GM18505 (cell line): ENCODE measurements at regions not wholly inside any gene's neighbourhood (a gene's known extent, or its start where the extent isn't known, plus 50 kb on each side); places are given as distances from the start of the nearest gene placed in this dataset.

Experiments
- ATAC-seq: cut with Tn5 transposase; IDR thresholded peaks from one replicate; pipeline ENCODE4 v1.9.1; 2021; ENCODE audit not compliant: unreplicated experiment
- POLR2A ChIP-seq: IDR thresholded peaks from 4 replicates; pipeline ENCODE4 v1.6.1; 2011; ENCODE audit warnings: borderline replicate concordance; ENCODE audit not compliant: insufficient read depth, insufficient read length; ENCODE audit errors: extremely low read depth

DNA sequence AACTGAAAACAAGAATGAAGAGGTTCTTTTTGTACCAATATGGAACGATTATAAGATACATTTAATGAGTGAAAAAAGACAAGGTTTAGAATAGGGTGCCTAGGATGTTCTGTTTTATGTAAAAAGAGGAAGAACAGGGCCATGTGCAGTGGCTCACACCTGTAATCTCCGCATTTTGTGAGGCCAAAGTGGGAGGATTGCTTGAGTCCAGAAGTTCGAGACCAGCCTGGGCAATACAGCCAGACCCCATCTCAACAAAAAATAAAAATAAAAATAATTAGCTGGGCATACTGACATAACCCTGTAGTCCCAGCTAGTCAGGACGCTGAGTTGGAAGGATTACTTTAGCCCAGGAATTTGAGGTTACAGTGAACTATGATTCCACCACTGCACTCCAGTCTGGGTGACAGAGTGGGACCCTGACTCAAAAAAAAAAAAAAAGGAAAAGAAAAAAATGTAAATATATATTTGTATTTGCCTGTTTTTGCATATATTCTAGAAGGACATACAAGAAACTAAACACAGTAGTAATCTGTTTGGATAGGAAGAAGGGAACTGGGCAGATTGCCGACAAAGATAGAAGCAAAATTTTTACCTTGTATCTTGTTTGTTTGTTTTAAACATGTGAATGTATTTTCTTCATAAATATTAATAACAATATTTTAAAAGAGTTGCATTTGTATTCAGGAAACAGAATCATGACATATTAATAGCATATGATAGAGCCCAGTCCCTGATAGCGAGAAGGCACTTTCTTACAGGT, 174.3 kb downstream of the SOX2 start:
- no peak for TF ChIP-seq POLR2A
- ATAC-seq = no peak

DNA sequence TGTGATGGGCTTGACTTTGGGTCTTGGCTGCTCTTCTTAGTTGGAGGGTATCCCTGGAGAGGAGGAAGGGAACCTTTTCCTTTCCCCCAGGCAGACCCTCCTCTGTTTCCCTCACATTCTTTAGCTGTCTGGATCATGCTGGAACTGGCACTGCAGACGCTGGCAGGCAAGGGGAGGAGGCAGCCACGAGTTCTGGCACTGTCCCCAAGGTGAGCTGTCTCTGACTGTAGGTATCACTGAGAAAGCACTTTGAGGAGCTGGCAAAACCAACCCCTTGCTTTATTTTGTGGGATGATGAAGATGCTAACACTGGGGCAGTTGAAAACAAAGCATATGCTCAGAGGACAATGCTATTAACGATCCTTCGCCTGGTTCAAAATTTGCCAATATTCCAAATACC, 175.0 kb downstream of the SOX2 start:
- no peak for TF ChIP-seq POLR2A

DNA sequence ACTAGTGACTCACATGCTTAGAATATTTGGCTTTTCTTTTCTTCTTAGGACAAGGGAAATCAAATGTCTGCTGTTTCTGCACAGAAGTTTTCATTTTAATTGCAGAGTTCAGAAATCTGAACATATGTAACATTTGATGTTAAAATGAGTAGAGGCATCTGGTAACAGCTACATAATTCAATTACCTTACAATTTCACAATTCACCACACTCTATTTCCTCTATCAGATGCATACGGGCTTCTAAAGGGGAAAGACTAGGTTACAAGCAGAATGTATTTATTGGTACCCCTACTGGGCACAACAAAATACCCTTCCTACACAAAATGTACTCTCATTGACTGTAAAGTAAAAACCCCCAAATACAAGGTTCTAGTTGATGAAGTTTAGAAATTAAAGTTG, 176.0 kb downstream of the SOX2 start:
- ATAC-seq = no peak
- no peak for TF ChIP-seq POLR2A

More for the DNA sequence above, 175.0 kb downstream of the SOX2 start:
- ATAC-seq = no peak

DNA sequence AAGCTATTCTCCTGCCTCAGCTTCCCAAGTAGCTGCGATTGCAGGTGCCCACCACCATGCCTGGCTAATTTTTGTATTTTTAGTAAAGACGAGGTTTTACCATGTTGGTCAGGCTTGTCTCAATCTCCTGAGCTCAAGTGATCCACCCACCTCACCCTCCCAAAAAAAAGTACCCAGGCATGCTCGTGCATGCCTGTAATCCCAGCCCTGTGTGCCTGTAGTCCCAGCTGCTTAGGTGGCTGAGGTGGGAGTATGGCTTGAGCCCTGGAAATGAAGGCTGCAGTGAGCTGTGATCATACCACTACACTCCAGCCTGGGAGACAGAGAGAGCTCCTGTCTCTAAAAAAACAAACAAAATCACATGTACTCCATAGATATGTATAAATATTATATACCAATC, 176.5 kb downstream of the SOX2 start:
- ATAC-seq = no peak
- TF ChIP-seq POLR2A = no peak

DNA sequence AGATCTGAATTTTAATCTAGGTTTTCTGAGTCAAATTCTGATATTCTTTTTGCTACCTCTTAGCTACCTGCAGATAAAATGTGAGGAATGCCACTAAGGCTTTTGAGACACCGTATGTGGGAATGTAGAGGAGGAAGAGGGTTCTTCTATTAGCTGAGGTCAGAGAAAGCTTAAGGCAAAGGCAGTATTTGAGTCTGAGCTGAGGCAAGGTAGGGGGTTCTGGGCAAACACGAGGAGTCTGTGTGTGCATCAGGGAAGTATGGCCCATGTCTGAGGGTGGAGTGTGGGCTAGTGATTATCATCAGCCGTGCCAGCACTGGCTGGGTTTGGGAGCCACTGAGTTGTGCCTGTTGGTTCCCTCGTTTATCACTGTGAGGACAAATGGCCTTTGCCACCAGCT, 181.1 kb downstream of the SOX2 start:
- no peak for TF ChIP-seq POLR2A
- no peak for ATAC-seq

DNA sequence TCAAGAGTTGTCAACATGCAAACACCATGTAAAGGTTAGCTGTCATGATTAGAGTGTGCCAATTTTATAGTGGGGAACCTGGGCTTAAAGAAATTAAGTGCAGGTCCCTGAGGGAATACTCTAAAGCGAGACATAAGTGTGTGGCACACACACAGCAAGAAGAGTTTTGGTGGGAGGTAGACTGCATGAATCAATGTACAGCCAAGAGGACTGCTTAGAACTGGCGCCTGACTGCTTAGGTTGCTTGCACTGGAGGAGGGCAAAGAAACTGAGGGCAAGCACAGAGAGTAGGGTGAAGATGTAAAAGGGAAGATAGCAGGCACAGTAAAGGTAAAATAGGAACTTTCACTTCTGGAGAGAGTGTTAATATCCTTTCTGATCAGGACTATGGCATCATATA, 184.9 kb downstream of the SOX2 start:
- ATAC-seq = no peak

DNA sequence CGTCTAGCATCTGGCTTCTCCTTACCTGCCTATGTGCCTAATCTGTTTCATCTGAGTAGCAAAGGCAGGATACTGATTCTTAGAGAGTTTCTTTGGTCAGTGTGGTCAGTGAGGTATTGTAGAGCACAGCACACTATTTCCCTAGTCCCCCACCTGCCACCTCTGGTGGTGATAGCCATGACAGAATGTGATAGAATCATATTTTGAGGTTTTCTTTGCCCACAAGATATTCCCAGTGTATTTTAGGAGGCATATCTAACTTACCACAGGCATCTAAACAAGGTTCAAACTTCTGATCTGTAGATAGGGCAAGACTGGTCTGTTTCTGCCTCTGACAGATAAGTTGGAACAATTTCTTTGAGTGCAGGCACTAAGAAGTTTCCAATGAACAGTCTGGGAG, 188.0 kb downstream of the SOX2 start:
- ATAC-seq = no peak
- no peak for TF ChIP-seq POLR2A

More for the DNA sequence above, 184.9 kb downstream of the SOX2 start:
- no peak for TF ChIP-seq POLR2A

DNA sequence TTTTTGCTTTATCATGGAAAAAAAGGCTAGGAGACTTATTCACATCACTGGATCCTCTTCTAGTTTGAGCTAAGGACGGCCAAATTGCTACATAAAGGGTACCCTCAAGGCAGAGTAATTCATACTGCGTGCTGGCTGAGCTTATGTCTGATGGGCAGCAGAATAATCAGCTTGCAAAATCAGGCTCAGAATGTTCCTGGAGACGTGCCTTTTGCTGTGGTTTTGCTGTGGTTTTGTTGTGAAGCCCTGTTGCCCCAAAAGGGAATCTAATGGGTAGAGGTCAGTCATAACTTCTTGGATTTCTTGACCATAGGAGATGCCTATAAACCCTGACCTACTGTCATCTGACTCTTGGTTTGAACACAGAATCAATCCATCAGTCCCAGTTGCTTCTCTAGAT, 189.9 kb downstream of the SOX2 start:
- no peak for ATAC-seq
- no peak for TF ChIP-seq POLR2A

DNA sequence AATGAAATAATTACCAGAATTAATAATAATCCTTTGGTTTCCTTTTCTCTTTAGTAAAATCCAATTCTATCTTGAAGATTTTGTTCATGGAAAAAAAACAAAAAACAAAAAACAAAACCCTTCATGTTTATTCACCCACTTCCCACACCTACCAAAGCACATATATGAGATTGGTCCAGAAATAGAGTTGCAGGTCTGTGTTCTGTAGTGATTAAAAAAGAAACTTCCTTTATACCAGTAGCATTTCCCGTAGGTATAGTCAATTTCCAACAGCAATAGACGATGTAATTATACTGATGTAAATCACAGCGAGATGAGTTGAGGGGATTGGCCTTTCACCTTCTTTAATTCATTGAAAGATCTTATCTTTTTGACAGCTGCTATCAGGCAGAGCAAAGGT, 194.6 kb downstream of the SOX2 start:
- TF ChIP-seq POLR2A = no peak
- peak; percentile 55 for ATAC-seq

DNA sequence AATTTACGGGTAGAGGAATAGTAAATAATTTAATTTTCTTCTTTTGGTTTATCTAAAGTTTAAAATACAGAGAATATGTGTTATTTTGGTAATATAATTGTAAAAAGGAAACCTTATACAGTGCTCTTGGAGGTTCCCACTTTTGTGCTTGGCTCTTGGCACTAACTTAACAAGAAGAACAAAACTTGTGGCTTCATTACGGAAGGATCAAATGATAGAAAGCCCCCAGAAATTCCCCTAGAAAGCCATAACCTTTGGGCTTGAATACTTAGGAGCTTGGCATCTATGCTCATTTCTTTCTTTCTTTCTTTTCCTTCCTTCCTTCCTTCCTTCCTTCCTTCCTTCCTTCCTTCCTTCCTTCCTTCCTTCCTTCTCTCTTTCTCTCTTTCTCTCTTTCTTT, 197.5 kb downstream of the SOX2 start:
- no peak for TF ChIP-seq POLR2A

DNA sequence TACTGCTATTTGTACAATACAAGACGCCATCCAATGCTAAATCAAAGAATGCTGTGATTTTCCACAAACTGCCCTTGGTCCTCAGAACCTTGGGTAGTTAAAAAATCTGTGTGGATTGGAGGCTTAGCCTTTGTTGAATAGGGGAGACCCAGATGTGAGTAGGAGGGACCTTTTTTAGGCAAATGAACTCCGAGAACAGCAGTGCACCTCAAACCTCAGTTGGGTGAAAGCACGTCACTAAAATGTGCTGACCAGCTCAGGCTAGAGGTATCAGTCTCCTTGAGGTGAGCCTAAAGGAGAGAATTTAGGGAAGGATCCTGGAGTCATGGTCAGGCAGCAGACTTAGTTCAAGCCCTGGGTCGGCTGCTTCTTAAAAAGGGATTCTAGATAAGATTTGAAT, 200.7 kb downstream of the SOX2 start:
- TF ChIP-seq POLR2A = no peak
- no peak for ATAC-seq

More for the DNA sequence above, 197.5 kb downstream of the SOX2 start:
- no peak for ATAC-seq

DNA sequence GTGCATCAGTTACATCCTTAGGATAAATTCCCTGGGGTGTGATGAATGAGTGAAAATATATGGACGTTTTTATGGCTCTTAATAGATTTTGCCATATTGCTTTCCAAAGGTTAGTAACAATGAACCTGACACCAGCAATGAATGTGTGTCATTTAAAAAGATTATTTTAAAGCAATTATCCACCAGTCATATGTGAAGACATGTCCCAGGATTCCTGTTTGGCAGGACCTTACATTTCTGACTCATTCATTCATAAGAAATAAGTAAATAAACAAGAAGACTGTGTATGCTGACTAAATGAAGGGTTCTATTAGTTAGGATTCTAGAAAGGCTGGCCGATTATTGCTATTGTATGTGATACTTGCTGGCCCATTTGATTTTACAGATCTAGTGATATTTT, 201.5 kb downstream of the SOX2 start:
- ATAC-seq = no peak

DNA sequence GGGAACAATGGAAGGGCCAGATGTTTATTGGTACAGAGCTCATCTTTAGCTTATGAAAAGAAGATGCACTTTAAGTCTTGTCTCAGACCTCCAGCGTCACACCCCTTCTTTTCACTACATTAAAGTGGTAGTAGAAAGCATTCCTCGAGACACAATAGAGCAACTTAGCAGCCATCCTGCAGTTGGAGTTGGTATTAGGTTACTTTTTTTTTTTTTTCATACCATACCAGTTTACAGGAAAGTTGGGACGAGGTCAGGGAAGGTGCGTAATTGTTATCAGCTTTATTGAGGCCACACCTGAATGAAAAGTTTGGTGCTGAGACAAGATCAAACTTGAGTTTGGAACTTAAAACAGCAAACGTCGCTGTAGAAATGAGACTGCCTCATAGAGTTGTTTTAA, 203.8 kb downstream of the SOX2 start:
- no peak for ATAC-seq
- TF ChIP-seq POLR2A = no peak

More for the DNA sequence above, 201.5 kb downstream of the SOX2 start:
- TF ChIP-seq POLR2A = no peak

DNA sequence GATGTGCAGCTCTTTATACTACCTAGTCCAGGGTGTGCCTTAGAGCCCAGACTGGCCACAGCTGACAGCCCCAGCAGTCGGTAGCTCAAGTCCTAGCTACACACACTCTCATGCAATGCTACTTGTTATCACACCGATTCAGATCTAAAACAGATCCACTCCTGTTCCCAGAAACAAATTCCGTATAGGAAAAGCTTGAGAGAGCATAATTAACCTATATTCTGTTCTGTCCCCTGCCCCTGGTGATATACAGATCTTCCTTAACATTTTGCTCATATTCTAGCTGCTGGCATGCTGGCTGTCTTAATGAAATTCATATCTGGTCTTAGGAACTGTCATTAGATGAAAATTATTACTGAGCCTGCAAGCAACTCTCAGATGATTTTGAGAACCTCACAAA, 204.3 kb downstream of the SOX2 start:
- no peak for TF ChIP-seq POLR2A
- ATAC-seq = no peak

DNA sequence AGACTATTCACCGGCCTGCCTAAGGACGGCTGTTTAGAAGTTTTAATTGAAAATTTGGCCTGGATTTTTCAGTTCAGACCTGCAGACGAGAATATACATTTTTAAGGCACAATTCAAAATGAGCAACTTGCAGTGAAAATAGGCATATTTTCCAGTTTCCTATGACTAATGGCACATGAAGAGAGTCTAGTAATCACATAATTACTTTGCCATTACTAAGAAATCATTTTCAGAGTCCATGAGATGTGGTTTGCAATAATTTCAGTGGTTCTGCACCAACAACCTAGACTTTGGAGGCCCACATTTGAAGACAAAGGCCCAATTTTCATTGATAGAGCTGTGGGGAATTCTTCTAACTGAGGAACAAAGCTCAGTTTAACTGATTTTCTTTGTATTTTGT, 205.3 kb downstream of the SOX2 start:
- no peak for TF ChIP-seq POLR2A
- ATAC-seq = no peak
